IMR-90 (cell line): ENCODE measurements at regions not wholly inside any gene's neighbourhood (a gene's known extent, or its start where the extent isn't known, plus 50 kb on each side); places are given as distances from the start of the nearest gene placed in this dataset.

Source experiments
- ATAC-seq: fragments of 200-7000 bp; cut with Tn5 transposase; 2 replicates; pipeline ENCODE4 v1.9.1; 2020; ENCODE audit warnings: low read depth, mild to moderate bottlenecking, moderate library complexity
- BruUV-seq: library from RNA; stranded (reverse); fragments of 400-500 nt; replicated peaks from 2 replicates; lab custom pipeline; 2021; lab: Mats Ljungman, UMichigan
- CTCF ChIA-PET: fragments of 300-600 bp; formaldehyde crosslinking; extraction: SDS; loops from one replicate; lab custom pipeline; 2021; ENCODE audit warnings: antibody characterized with exemption; lab: Yijun Ruan, JAX
- POLR2A ChIA-PET: fragments of 300-600 bp; sonication (Branson Sonifier 250); formaldehyde crosslinking; loops from one replicate; lab custom pipeline; 2022; ENCODE audit warnings: antibody characterized with exemption; ENCODE audit not compliant: unreplicated experiment; lab: Charles Lee
- DNase-seq: peaks from one replicate; pipeline ENCODE4 v3.0.0; 2013
- H2AFZ ChIP-seq: replicated peaks from 2 replicates; pipeline ENCODE3; 2013; ENCODE audit warnings: low read length, mild to moderate bottlenecking; ENCODE audit not compliant: poor library complexity
- H2AK5ac ChIP-seq: 2 replicates; pipeline ENCODE4 v1.6.1; 2013; ENCODE audit warnings: low read depth, low read length, inconsistent platforms
- H2AK9ac ChIP-seq: replicated peaks from 2 replicates; pipeline ENCODE3; 2013; ENCODE audit warnings: mild to moderate bottlenecking, low read depth, low read length, moderate library complexity; ENCODE audit not compliant: poor library complexity
- H2BK120ac ChIP-seq: 2 replicates; pipeline ENCODE4 v1.6.1; 2013; ENCODE audit warnings: low read depth, low read length, inconsistent platforms
- H2BK15ac ChIP-seq: 3 replicates; pipeline ENCODE4 v1.6.1; 2013; ENCODE audit warnings: low read depth, low read length, inconsistent platforms
- H2BK20ac ChIP-seq: 2 replicates; pipeline ENCODE4 v1.6.1; 2013; ENCODE audit warnings: low read depth, mild to moderate bottlenecking, inconsistent platforms, low read length, moderate library complexity
- H2BK5ac ChIP-seq: 2 replicates; pipeline ENCODE4 v1.6.1; 2013; ENCODE audit warnings: mild to moderate bottlenecking, low read depth, low read length, inconsistent platforms; ENCODE audit not compliant: poor library complexity, severe bottlenecking
- H3K14ac ChIP-seq: replicated peaks from 2 replicates; pipeline ENCODE4 v1.6.1; 2013; ENCODE audit warnings: low read depth, low read length, inconsistent platforms
- H3K18ac ChIP-seq: 2 replicates; pipeline ENCODE4 v1.6.1; 2013; ENCODE audit warnings: low read depth, low read length, control low read depth
- H3K23ac ChIP-seq: 2 replicates; pipeline ENCODE4 v1.6.1; 2013; ENCODE audit warnings: low read depth, low read length, inconsistent platforms
- H3K27ac ChIP-seq: 2 replicates; pipeline ENCODE4 v1.5.1; 2013; ENCODE audit warnings: mild to moderate bottlenecking, control low read depth, low read length; ENCODE audit not compliant: insufficient read depth
- H3K27me3 ChIP-seq: 2 replicates; pipeline ENCODE4 v1.6.1; 2013; ENCODE audit warnings: low read length; ENCODE audit not compliant: control insufficient read depth, insufficient read depth
- H3K36me3 ChIP-seq: 2 replicates; pipeline ENCODE4 v1.6.1; 2013; ENCODE audit warnings: low read length, mixed read lengths; ENCODE audit not compliant: control insufficient read depth, insufficient read depth
- H3K4ac ChIP-seq: 2 replicates; pipeline ENCODE4 v1.6.1; 2013; ENCODE audit warnings: low read depth, low read length, inconsistent platforms
- H3K4me1 ChIP-seq: 2 replicates; pipeline ENCODE4 v1.6.1; 2013; ENCODE audit warnings: low read length, mixed read lengths; ENCODE audit not compliant: control insufficient read depth, insufficient read depth
- H3K4me2 ChIP-seq: 2 replicates; pipeline ENCODE4 v1.6.1; 2013; ENCODE audit warnings: low read depth, mild to moderate bottlenecking, control low read depth, low read length, moderate library complexity
- H3K4me3 ChIP-seq: 2 replicates; pipeline ENCODE4 v1.5.1; 2013; ENCODE audit warnings: low read depth, mild to moderate bottlenecking, control low read depth, low read length, moderate library complexity; ENCODE audit not compliant: insufficient read depth
- H3K56ac ChIP-seq: 2 replicates; pipeline ENCODE4 v1.6.1; 2013; ENCODE audit warnings: low read length, inconsistent platforms; ENCODE audit not compliant: insufficient read depth; ENCODE audit errors: extremely low read depth
- H3K79me1 ChIP-seq, 2 experiments: 2 replicates each; pipeline ENCODE4 v1.6.1; 2013; ENCODE audit warnings: low read length in 2 of 2, inconsistent platforms in 1 of 2, low read depth in 1 of 2
- H3K9ac ChIP-seq: 2 replicates; pipeline ENCODE4 v1.6.1; 2013; ENCODE audit warnings: low read depth, low read length, control low read depth
- H3K9me1 ChIP-seq: 2 replicates; pipeline ENCODE4 v1.6.1; 2013; ENCODE audit warnings: low read length, inconsistent platforms; ENCODE audit not compliant: insufficient read depth
- H3K9me3 ChIP-seq: 2 replicates; pipeline ENCODE4 v1.6.1; 2013; ENCODE audit warnings: low read length; ENCODE audit not compliant: control insufficient read depth, insufficient read depth
- H4K20me1 ChIP-seq: 2 replicates; pipeline ENCODE4 v1.6.1; 2013; ENCODE audit warnings: low read length, inconsistent platforms; ENCODE audit not compliant: insufficient read depth
- H4K5ac ChIP-seq: 2 replicates; pipeline ENCODE4 v1.6.1; 2013; ENCODE audit warnings: mild to moderate bottlenecking, low read depth, low read length, control low read depth
- H4K8ac ChIP-seq, 2 experiments: 2 replicates each; pipeline ENCODE4 v1.6.1; 2013; ENCODE audit warnings: low read depth in 2 of 2, low read length in 2 of 2, control low read depth in 1 of 2, inconsistent platforms in 1 of 2
- H4K91ac ChIP-seq: 2 replicates; pipeline ENCODE4 v1.6.1; 2013; ENCODE audit warnings: low read depth, low read length, inconsistent platforms; ENCODE audit not compliant: insufficient read depth
- BHLHE40 ChIP-seq: fragments of 150-350 bp; IDR thresholded peaks from 2 replicates; pipeline ENCODE4 v1.6.1; 2016; ENCODE audit warnings: mild to moderate bottlenecking, low read depth, low read length
- CEBPB ChIP-seq: IDR thresholded peaks from 2 replicates; pipeline ENCODE4 v1.6.1; 2012; ENCODE audit warnings: low read depth, low read length, improper control_type of control experiment
- CHD1 ChIP-seq: IDR thresholded peaks from 2 replicates; pipeline ENCODE4 v1.6.1; 2012; ENCODE audit warnings: low read depth, low read length, improper control_type of control experiment
- FOS ChIP-seq: fragments of 150-350 bp; IDR thresholded peaks from 2 replicates; pipeline ENCODE4 v1.6.1; 2016; ENCODE audit warnings: low read depth, low read length
- MAFK ChIP-seq: IDR thresholded peaks from 2 replicates; pipeline ENCODE4 v1.6.1; 2012; ENCODE audit warnings: low read depth, low read length, improper control_type of control experiment
- MAZ ChIP-seq: IDR thresholded peaks from 2 replicates; pipeline ENCODE4 v1.6.1; 2012; ENCODE audit warnings: low read depth, mild to moderate bottlenecking, low read length, improper control_type of control experiment, moderate library complexity, borderline replicate concordance
- MXI1 ChIP-seq: IDR thresholded peaks from 2 replicates; pipeline ENCODE4 v1.6.1; 2012; ENCODE audit warnings: low read depth, mild to moderate bottlenecking, low read length, moderate library complexity, borderline replicate concordance
- NFE2L2 ChIP-seq: fragments of 150-350 bp; IDR thresholded peaks from 2 replicates; pipeline ENCODE4 v1.6.1; 2016; ENCODE audit warnings: low read depth, mild to moderate bottlenecking, low read length
- POLR2A ChIP-seq: IDR thresholded peaks from 2 replicates; pipeline ENCODE4 v1.6.1; 2012; ENCODE audit warnings: mild to moderate bottlenecking, low read depth, low read length
- RAD21 ChIP-seq: IDR thresholded peaks from 2 replicates; pipeline ENCODE4 v1.6.1; 2012; ENCODE audit warnings: low read length, improper control_type of control experiment
- RCOR1 ChIP-seq: IDR thresholded peaks from 2 replicates; pipeline ENCODE4 v1.6.1; 2012; ENCODE audit warnings: mild to moderate bottlenecking, low read length, improper control_type of control experiment; ENCODE audit not compliant: insufficient replicate concordance
- RFX5 ChIP-seq: IDR thresholded peaks from 2 replicates; pipeline ENCODE4 v1.8.0; 2012; ENCODE audit warnings: low read depth, mild to moderate bottlenecking, low read length, moderate library complexity
- SMC3 ChIP-seq: fragments of 150-350 bp; IDR thresholded peaks from 2 replicates; pipeline ENCODE4 v1.6.1; 2016; ENCODE audit warnings: low read depth, mild to moderate bottlenecking, antibody characterized with exemption, low read length, moderate library complexity
- WGBS, 2 experiments: methylation state at CpG; one replicate each; pipeline versions ENCODE4 v1.1.5 to v1.1.7; 2013; ENCODE audit warnings: missing lambda C conversion rate in 2 of 2; ENCODE audit not compliant: insufficient read length in 1 of 2; ENCODE audit errors: extremely low coverage in 2 of 2; 5-methylcytosine and 5-hydroxymethylcytosine counted together
- dilution Hi-C: fragments of 300-500 bp; cut with HindIII; formaldehyde crosslinking; loops from one replicate; pipeline ENCODE4 v1.14.3; 2018; ENCODE audit warnings: low sequenced_read_pairs; ENCODE audit not compliant: unreplicated experiment
- in situ Hi-C: fragments of 300-500 bp; cut with MboI; formaldehyde crosslinking; loops from 3 replicates; pipeline ENCODE4 v1.14.3; 2019; ENCODE audit warnings: low sequenced_read_pairs, inconsistent platforms, mixed read lengths
- intact Hi-C: fragments of 100-400 bp; cut with micrococcal nuclease; formaldehyde crosslinking; loops from 2 replicates; pipeline ENCODE4 v1.10.0; 2022
- TF ChIP-seq, protein P1 (sequence below): fragments of 150-350 bp; IDR thresholded peaks from 2 replicates; pipeline ENCODE4 v1.6.1; 2017; ENCODE audit warnings: mild to moderate bottlenecking, antibody characterized with exemption, low read length, low read depth
- TF ChIP-seq, protein P2 (sequence below): fragments of 150-350 bp; IDR thresholded peaks from 2 replicates; pipeline ENCODE4 v1.6.1; 2016; ENCODE audit warnings: low read depth, mild to moderate bottlenecking, low read length, moderate library complexity, borderline replicate concordance
- TF ChIP-seq, protein P3 (sequence below): conservative IDR thresholded peaks from 2 replicates; pipeline ENCODE4 v1.5.1; 2012; ENCODE audit warnings: mild to moderate bottlenecking, low read depth, low read length, improper control_type of control experiment

DNA sequence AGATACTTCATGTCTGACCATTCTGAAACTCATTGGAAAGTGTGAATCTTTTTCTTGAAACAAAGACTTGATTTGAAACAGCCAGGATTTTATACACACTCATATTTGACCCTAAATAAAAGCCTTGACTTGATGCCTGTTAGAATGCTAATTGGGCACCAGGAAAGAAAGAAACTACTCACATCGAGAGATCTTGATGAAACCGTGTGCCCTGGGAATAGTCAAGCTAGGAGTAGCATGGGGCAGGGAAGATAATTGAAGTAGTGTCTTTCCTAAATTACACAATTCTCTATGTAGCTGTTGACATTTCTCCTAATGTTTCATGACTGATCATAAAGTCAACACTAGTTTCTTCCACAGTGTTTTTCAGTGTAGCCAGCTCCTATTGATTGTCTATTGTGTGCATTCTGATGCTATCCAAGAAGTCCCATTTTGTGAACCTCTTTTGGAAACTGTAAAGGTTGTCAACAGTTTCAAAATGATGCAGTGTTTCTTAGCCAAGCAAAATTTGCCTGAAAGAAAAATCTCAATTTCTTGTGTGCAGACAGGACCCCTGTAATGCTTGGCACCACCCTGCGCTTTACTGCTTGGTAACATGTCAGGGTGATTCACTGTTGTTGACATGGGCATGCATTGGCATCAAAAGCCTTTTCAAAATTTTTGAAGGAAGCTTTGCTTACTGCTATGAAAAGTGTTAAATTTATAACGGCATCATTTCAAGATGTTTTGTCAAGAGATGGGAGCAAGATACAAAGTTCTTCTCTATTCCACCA lies 52.5 kb upstream of the OTOL1 start:
- no peaks in the 10 kb centered on the region for H3K4me1 ChIP-seq
- no peak overlapping the region for H2BK5ac ChIP-seq
- H3K9me3 ChIP-seq, result no peaks in the 10 kb centered on the region
- H3K9ac ChIP-seq, result no peak overlapping the region
- intact Hi-C loops, result no loop called here
- H2BK15ac ChIP-seq, result no peak overlapping the region
- no peak overlapping the region for H3K4ac ChIP-seq
- H3K4me3 ChIP-seq, result no peak overlapping the region
- ChIA-PET POLR2A (no interaction called here), CTCF (no interaction called here)
- no peak overlapping the region for H4K8ac ChIP-seq
- H3K27ac ChIP-seq, result no peak overlapping the region
- no peaks in the 10 kb centered on the region for H3K36me3 ChIP-seq
- no peak overlapping the region for H2BK120ac ChIP-seq
- no peaks in the 10 kb centered on the region for H4K20me1 ChIP-seq
- no peak overlapping the region for H3K18ac ChIP-seq
- BruUV-seq, result no TSS peak
- WGBS, 2 experiments, result 67% methylated on average over 1 of the region's 4 CpGs; no CpG with 5 or more reads in 1 of the 2 experiments
- ATAC-seq (no peak), DNase-seq (no peak)
- no peak overlapping the region for H2AK9ac ChIP-seq
- no peak overlapping the region for H2AK5ac ChIP-seq
- H4K91ac ChIP-seq, result no peak overlapping the region
- H3K27me3 ChIP-seq, result no peaks in the 10 kb centered on the region
- in situ Hi-C loops, result no loop called here
- no peak overlapping the region for H3K4me2 ChIP-seq
- no peak overlapping the region for H3K23ac ChIP-seq
- TF ChIP-seq MAFK, result no peak
- TF ChIP-seq MAZ, result no peak
- no peak for TF ChIP-seq RCOR1
- no peak for TF ChIP-seq RAD21
- TF ChIP-seq, protein P1, sequence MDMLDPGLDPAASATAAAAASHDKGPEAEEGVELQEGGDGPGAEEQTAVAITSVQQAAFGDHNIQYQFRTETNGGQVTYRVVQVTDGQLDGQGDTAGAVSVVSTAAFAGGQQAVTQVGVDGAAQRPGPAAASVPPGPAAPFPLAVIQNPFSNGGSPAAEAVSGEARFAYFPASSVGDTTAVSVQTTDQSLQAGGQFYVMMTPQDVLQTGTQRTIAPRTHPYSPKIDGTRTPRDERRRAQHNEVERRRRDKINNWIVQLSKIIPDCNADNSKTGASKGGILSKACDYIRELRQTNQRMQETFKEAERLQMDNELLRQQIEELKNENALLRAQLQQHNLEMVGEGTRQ, result no peak
- no peak for TF ChIP-seq CHD1
- TF ChIP-seq SMC3, result no peak
- TF ChIP-seq RFX5, result no peak
- TF ChIP-seq, protein P2, sequence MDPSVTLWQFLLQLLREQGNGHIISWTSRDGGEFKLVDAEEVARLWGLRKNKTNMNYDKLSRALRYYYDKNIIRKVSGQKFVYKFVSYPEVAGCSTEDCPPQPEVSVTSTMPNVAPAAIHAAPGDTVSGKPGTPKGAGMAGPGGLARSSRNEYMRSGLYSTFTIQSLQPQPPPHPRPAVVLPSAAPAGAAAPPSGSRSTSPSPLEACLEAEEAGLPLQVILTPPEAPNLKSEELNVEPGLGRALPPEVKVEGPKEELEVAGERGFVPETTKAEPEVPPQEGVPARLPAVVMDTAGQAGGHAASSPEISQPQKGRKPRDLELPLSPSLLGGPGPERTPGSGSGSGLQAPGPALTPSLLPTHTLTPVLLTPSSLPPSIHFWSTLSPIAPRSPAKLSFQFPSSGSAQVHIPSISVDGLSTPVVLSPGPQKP, result no peak
- TF ChIP-seq MXI1, result no peak
- no peak for TF ChIP-seq POLR2A
- TF ChIP-seq BHLHE40, result no peak
- TF ChIP-seq CEBPB, result no peak
- TF ChIP-seq FOS, result no peak
- TF ChIP-seq, protein P3, sequence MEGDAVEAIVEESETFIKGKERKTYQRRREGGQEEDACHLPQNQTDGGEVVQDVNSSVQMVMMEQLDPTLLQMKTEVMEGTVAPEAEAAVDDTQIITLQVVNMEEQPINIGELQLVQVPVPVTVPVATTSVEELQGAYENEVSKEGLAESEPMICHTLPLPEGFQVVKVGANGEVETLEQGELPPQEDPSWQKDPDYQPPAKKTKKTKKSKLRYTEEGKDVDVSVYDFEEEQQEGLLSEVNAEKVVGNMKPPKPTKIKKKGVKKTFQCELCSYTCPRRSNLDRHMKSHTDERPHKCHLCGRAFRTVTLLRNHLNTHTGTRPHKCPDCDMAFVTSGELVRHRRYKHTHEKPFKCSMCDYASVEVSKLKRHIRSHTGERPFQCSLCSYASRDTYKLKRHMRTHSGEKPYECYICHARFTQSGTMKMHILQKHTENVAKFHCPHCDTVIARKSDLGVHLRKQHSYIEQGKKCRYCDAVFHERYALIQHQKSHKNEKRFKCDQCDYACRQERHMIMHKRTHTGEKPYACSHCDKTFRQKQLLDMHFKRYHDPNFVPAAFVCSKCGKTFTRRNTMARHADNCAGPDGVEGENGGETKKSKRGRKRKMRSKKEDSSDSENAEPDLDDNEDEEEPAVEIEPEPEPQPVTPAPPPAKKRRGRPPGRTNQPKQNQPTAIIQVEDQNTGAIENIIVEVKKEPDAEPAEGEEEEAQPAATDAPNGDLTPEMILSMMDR, result no peak
- no peak for TF ChIP-seq NFE2L2
- no peak overlapping the region for H3K56ac ChIP-seq
- no peak overlapping the region for H3K14ac ChIP-seq
- no peaks in the 10 kb centered on the region for H3K9me1 ChIP-seq
- dilution Hi-C loops, result no loop called here
- no peak overlapping the region for H2AFZ ChIP-seq
- H2BK20ac ChIP-seq, result no peak overlapping the region
- H3K79me1 ChIP-seq, result no peaks in the 10 kb centered on the region
- no peak overlapping the region for H4K5ac ChIP-seq
